IPS-NIHi11 (cell line): ENCODE measurements at regions not wholly inside any gene's neighbourhood (a gene's known extent, or its start where the extent isn't known, plus 50 kb on each side); places are given as distances from the start of the nearest gene placed in this dataset.

Source experiments
- DNase-seq: peaks from one replicate; pipeline ENCODE4 v3.0.0; 2012; ENCODE audit warnings: mixed read lengths, low spot score

DNA sequence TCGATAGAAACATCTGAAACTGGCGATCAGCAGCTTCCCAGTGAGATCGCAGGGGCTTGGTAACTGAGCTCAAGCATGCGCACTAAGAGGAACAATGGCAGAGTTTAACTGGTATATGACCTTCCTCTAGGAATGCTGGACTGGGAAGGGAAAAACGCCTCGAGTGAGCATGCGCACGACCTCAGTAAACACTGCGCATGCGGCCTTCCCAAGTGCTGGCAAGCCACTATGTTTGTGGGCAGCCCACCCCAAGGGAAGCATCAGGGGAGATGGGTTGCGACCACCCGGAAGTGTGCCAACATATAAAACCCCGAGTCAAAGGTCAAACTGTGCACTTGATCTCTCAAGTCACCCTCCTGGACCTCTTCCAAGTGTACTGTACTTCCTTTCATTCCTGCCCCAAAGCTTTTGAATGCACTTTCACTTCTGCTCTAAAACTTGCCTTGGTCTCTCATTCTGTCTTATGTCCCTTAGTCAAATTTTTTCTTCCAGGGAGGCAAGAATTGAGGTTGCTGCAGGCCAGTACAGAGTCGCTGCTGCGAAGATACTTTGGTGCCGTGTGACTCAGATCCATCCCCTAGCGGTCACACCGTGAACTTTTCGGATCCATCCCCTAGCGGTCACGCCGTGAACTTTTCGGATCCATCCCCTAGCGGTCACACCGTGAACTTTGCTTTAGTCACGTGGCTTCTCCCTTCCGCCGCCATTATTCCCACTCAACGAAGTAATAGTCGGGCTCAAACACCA lies 243.3 kb downstream of the FAM43A start:
- DNase-seq, result peak; percentile 67

DNA sequence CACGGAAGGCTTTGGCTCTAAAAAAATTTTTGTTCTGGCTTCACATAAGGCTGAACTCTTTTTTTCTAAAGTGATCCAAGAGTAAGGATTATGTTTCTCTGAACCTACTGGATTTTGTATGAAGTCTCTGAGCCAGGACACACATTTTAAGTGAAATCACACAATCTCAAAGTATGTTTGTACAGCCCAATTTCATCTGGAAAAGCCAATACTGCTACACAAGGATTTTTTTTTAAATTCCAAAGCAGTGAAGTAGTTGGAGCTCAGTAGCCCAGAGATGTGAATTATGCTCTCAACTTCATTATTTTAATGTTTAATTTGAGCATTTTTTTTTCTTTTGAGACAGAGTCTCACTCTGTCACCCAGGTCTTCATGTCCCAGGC lies 243.9 kb downstream of the FAM43A start:
- DNase-seq, result no peak

DNA sequence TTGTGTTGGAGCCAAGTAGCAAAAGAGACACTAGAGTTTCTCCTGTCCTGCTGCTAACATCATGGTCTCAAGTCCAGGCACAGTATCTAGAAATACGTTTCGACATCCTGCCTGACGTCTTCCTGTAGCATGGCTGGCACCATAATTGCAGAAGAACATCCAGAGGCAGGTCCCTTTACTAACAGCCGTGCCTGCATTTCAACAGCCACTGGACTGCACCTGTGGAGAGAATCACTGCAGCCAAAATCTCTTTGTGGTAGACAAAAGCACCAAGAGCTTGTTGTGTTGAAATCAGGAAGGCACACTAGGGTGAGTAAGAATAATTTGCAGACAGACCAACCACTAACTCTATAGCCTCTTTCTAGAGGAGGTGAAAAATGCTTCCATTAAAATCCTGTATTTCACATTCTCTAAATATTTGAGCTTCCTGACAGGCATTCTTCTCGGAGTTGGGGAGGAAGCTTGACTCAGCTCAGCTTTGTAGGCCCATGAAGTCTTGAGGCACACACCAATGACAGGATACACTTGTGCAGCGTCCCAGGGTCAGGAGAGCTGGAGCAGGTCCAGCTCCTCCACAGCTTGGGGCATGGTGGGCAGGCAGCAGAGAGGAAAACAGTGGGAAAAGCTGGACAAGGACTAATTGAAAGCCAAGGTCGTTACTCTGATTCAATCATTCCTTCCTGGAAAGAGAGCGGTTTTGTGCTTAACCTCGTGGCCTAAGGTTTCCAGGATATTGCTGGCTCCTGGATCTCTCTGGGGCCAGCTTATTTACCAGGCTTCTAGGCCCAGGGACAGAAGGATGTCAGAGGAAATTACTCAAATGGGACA lies 244.9 kb downstream of the FAM43A start:
- DNase-seq, result peak; percentile 39

DNA sequence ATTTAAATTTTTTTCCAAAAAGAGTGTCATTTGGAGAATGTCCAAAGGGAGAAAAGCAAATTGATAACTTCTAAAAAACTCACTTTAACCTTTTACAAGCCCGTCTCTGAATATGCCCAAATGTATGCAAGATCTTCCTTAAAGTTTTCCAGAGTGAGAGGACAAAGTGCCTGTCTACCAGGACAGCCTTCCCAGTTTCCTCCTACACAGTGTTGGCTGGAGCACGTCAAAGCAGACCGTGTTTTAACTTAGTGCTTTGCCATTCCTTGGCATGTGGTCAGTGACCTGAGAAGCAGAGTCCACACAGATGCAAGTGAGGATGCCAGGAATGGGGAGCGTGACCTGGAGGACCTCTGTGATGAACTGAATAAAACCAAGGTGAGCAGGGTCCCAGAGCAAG lies 245.7 kb downstream of the FAM43A start:
- no peak for DNase-seq

DNA sequence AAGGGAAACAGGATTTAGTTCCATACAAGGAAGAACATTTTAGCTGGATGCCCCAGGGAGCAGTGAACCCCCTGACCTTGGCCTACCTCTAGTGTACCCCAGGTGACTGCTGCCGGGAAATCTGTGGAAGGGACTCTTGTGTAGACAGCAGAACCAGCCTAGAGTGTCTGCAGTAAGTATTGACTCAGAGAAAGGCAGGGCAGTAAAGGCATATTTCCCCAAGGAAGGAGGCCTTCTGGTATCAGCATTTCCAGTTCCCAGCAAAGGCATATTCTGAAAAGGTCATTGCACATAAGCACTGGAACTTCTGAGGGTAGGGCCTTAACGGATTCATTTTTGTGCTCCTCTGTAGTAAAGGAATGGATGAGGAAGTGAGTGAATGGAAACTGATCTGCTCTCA lies 246.2 kb downstream of the FAM43A start:
- no peak for DNase-seq

DNA sequence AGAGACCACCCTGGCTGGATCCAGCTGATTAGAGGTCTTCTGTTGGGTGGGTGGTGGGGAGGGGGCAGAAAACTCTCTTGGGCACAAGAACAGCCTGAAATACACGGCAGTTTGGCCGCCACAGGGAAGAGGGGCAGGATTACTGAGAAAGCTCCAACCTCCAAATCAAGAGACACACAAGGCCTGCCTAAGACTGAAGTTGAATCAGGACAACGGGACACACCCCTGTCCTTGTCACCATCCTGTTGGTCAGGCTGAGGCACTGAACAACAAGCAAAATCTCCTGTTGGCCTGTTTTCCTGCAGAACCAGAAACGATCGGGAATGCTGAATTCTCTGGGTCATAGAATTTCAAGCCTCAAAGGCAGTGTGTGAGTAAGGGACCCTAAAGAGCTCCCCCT lies 247.8 kb downstream of the FAM43A start:
- DNase-seq, result no peak

DNA sequence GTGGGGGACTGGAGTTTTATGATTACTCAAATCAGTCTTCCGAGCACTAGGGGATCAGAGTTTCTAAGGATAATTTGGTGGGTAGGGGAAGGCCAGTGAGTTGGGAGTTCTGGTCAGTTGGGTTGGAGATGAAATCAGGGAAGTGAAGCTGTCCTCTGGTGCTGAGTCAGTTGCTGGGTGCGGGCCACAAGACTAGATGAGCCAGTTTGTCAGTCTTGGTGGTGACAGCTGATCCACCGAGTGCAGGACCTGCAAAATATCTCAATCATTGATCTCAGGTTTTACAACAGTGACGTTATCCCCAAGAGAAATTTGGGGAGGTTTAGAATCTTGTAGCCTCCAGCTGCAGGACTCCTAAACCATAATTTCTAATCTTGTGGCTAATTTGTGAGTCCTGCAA lies 249.4 kb downstream of the FAM43A start:
- DNase-seq, result no peak

DNA sequence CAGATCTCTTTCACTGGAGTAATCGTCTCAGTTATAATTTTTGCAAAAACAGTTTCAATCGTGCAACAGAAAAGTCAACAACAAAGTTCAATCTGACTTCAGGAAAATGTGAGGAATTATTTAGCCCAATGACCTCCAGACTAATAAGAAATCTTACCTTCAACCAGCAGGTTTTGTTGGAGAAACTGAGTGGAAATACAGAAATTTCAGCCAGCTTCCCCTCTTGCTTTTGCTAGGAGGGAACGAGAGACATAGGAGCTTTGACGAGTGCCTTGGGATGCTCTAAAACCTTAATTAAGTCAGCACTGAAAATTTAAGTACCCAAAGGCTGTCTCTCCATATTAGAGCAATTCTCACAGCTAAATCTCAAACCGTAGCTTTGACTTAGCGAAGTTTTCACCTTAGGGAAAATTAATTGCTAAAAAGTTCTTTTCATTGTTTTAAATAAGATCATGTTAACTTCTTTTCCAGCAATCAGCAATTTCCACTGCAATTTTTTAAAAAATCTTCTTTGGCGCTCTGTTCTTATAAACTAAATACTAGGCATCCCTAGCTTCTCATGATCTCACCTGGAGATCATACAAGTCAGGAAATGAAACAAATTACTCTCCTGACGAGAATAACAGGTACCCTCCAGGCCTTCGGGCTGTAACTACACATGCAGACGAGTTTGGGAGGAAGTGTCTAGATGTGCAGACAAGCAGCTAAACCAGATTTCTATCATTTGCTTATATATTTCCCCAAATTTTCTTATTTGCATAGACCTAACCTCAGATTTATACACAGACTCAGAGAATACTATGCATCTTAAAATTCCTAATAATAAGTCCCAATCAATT lies 250.2 kb downstream of the FAM43A start:
- DNase-seq, result no peak

DNA sequence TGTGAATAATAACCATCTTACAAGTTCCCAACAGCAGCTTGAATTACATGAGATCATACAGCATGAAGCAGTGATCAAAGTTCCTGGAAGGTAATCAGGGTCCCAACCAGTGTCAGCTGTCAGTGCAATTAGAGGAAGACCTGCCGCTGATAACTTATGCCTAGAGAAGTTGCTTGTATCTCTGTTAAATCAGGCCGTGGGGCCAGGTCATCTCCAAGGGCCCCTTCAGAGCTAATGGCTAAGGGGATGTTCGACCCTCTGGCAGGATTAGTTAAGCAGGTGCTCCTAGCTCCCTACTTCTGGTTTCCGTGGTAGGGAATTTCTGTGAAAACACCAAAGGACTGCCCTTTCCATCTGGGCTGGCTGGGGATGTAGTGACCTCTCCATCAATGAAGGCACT lies 251.0 kb downstream of the FAM43A start:
- no peak for DNase-seq

DNA sequence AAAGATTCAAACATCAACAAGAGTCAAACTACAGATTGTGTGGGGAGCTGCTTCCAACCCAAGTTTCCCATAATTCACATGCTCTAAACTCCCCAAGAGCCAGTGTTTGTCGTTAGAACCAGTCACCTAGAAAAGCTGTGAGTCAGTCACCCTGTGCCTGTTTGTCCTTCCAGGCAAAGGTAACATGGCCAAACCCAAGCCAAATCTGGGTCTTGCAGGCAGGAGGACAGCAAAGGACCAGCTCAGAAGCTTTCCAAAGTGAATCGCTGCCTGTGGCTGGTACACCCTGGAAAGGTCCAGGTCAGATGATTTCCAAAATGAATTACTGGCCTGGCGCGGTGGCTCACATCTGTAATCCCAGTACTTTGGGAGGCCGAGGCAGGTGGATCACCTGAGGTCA lies 251.5 kb downstream of the FAM43A start:
- DNase-seq, result no peak

DNA sequence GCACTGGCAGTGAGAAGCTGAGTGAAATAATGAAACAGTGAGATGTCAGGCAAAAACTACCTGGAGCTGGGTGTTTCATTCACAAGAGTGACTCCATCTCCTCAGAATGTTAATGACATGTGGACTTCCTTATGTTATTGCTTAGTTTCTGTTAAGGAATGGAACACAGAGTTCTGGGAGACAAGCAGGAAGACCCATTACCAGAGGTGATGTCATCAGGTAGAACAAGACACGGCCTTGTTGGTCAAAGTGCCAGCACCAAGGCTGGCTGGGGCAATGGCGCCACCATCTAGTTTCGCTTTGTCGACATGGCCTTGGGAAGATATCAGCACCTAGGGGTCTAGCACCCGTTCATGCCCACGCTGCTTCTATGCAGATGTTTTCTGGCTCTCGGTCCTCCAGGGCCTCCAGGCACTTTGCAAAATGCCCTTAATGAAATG lies 252.2 kb downstream of the FAM43A start:
- no peak for DNase-seq

DNA sequence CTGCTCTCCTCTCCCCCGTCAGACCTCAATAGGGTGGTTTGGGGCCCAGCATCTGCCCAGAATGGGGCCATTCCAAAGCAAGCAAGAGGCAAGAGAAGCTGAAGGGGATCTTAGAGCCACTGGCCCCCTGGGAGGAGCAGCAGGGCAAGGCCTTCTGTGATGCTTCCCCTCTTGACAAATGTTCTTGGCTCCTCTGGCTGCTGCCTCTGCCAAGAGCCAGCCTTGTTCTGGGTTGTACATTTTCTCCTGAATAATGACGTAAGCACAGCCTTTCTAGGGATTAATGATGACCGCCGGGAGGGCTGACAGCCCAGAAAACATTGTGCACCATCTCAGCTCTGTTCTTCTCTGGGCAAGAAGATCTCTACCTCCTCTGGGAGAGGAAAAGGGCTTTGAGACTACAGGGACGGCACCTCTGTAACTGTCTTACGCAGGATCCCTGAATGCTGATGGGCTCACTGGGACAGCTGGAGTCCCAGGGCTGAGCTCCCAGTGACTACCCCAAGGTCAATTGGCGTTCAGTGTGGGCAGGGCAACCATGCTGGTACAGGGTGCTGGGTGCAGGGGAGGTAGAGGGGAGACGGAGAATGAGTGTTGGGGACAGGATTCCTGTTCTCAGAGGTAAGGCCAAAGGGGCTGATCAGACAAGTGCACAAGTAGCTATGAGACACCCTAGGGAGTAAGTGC lies 253.3 kb downstream of the FAM43A start:
- DNase-seq, result no peak

DNA sequence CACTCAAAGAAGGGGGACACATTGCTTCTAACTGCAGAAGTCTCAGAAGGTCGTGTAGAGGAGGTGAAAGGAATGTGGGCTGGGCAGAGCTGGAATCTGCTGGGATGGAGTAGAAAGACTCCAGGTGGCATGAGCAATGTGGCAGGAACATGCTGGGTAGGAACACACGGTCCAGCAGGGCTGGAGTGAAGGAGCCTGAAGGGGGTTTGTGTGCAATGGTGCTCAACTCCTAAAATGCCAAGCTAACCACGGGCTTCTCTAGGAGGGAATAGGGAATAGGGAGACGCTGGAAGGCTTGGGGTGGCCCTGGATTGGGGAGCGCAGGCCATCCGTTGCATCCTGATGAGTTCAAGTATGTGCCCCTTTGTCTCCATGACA lies 253.8 kb downstream of the FAM43A start:
- no peak for DNase-seq

DNA sequence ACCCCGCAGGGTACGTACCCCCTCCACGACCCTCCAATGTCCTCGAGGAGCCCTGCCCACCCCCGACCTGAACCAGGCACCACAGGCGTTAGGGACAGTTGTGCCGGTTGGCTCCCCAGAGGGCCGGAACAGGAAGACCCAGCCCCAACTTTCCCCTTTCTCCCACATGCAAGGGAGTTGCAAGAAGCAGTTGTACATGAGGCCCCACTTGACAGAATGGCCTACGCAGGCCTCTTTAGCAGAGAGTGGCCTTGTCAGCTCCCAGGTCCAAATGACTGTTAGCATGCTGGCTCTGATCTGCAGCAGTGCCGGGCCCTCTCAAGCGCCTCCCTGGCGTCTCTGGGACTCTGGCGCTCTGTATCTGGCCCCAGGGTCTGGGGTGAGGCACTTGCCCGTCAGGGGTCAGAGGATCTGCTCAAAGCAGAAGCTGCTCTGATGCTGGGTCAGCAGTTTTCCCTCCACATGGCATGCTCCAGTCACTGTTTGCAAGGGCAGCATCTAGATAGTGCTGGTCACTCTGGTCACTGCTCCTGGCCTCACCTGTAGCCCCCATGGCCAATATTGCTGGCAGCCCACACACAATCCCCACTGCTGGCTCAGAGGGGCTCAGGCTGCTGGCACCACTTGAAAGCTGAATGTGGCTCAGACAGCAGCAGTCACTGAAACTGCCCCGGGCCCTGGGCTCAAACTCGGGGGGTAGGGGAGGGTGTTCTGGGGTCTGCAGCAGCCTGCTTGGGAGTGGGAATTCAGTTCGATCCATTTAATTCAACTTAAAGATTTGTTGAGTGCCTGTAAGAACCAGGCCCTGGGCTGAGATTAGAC lies 254.5 kb downstream of the FAM43A start:
- DNase-seq, result no peak

DNA sequence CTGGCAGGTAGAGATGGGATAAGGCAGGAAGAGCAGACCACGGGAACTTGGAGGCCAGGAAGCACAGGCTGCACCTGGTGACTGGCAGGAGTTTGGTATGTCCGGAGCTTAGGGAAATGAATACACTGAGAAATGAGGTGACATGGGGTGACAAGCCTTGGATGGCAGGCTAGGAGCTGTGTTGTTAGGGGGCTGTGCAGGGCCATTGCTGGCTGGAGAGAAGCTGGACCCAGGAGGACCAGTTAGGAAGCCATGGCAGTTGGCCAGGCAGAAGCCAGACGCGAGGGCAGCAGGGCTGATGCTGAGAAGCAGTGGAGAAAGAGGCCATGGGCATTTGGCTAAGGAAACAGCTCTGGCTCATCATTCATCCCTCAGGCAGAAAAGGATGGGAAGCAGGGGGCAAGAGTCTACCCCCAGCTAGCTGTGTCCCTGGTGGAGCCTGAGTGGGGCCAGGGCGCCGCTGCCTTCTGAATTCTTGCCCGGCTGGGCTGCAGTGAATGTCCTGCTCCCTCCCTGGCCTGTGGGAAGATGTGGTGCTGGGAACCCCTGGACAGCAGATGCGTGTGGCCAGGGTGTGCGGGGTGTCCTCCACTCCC lies 255.8 kb downstream of the FAM43A start:
- no peak for DNase-seq

DNA sequence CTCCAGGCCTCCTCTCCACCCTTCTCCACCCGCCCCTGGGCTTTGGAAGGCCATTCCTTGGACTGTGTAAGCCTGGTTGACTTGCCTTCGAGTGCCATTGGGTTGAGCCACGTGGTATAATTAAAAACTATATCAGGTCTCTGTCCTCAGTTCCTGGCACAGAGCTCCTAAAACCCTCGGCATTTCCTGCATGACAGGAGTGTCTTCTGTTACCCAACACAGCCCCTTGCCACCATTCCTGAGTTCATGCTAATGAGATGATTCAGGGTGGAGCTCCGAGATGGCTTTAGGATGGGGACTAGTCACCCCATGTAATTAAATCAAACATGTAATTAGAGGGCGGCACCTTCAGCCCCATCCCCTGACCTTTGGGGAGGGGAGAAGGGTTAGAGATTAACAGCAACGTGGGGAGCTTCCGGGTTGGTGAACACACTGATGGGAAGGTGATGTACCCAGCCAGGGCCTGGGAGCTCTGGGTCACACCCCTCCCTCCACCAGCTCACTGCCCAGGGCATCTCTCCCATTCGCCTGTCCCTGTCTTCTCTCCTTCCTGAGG lies 256.4 kb downstream of the FAM43A start:
- DNase-seq, result no peak

DNA sequence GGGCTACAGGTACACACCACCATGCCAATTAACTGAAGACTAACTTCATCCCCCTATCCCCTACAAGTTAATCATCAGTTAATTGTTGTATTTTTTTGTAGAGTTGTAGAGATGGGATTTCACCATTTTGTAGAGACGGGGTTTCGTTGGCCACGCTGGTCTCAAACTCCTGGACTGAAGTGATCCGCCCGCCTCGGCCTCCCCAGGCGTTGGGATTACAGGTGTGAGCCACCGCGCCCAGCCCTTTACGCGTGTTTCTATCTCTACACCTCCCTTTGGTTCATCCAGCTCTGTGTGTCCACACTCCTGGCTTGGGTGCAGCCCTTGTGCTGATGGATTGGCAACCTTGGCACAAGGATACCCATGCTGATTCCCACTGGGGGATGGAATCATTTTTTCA lies 258.8 kb downstream of the FAM43A start:
- no peak for DNase-seq

DNA sequence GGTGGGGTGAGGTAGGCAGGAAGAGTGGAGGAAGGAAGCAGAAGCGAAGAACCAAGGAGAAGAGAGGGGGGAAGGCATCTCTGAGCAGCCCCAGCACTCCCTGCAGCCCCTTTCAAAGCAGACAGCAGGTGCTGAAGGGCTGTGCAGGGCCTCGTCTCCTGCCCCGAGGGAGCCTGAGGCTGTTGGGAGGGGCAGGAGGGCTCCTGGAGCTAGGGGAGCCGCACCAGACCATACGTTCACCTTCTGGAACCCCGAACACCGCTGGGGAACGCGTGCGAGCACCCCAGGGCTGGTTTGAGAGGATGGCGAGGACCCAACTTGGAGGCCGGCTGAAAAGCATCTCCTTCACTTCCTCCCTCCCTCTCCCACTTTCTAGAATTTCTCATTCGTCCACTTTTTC lies 259.8 kb downstream of the FAM43A start:
- no peak for DNase-seq

DNA sequence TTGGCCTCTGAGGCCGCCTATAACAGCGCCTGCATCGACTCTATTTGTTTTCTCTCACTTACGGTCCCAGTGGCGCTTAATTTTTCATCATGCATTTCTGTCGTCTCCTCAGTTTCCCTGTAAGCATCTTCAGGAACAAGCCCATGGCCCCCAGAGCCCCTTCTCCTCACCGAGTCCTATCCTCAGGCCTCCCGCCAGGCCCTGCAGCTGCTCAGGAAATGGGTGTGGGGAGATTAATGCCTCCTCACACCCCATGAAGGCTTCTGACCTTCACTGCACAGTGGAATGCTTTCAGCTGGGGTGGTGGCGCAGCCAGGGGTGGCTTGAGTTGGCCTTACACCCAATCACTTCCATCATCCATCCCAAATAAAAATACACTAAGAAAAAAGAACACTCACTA lies 260.4 kb downstream of the FAM43A start:
- DNase-seq, result no peak

DNA sequence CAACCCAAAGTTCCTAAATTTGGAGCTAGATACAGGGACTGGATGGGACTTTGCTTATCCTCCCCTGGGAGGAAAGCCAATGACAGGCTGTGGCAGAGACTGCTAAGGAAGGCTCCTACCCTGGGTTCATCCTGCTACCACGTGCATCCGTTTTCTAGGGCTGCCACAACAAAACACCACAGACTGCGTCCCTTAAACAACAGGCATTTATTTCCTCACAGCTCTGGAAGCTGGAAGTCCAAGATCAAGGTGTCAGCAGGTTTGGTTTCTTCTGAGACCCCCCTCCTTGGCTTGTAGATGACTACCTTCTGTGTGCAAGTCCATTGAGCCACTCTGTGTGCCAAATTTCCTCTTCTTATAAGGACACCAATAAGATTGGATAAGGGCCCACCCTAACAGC lies 263.9 kb downstream of the FAM43A start:
- DNase-seq, result no peak
